ENCODE measurements at regions not wholly inside any gene's neighbourhood (a gene's known extent, or its start where the extent isn't known, plus 50 kb on each side); places are given as distances from the start of the nearest gene placed in this dataset.

- Histone ChIP-seq H3K9me3 (peaks cover 0 to 6% (median 0%) of the 10 kb centered on the region in 4 donors), H3K27ac (replicated peaks in 1 of 4) (no peak overlapping the region), H3K36me3 (no peaks in the 10 kb centered on the region), H3K4me3 (no peak overlapping the region), H3K4me1 (no peaks in the 10 kb centered on the region), H3K27me3 (no peaks in the 10 kb centered on the region)
- no peak for DNase-seq (ENCODE audit: extremely low spot score)
- intact Hi-C loops (cut with DNase I) = no loop called here
- WGBS = 60% methylated on average over 8 of the region's 8 CpGs
- TF ChIP-seq POLR2AphosphoS5 (IDR thresholded peaks at IDR 0.05) (no peak), POLR2A (IDR thresholded peaks at IDR 0.05; ENCODE audit: low read depth) (no peak), EP300 (IDR thresholded peaks at IDR 0.05) (no peak), CTCF (IDR thresholded peaks at IDR 0.05) (no peak)
Observed at GRCh38 chr2:75276093-75277029, 77.0 kb upstream of the TACR1 start.

- Histone ChIP-seq H3K27me3 (no peaks in the 10 kb centered on the region), H3K9me3 (peaks cover 0 to 6% (median 0%) of the 10 kb centered on the region in 4 donors), H3K4me1 (no peaks in the 10 kb centered on the region), H3K36me3 (no peaks in the 10 kb centered on the region), H3K27ac (replicated peaks in 1 of 4) (no peak overlapping the region), H3K4me3 (no peak overlapping the region)
- DNase-seq (ENCODE audit: extremely low spot score) = no peak
- TF ChIP-seq POLR2AphosphoS5 (IDR thresholded peaks at IDR 0.05) = no peak
- TF ChIP-seq EP300 (IDR thresholded peaks at IDR 0.05) = no peak
- TF ChIP-seq CTCF (IDR thresholded peaks at IDR 0.05) = no peak
- no peak for TF ChIP-seq POLR2A (IDR thresholded peaks at IDR 0.05; ENCODE audit: low read depth)
- WGBS = 91% methylated on average over 1 of the region's 1 CpG
- intact Hi-C loops (cut with DNase I) = no loop called here
Observed at GRCh38 chr2:75274936-75275335, 75.6 kb upstream of the TACR1 start.

- no peak overlapping the region for H3K4me3 ChIP-seq
- H3K4me1 ChIP-seq = no peaks in the 10 kb centered on the region
- WGBS = 76% methylated on average over 4 of the region's 4 CpGs
- DNase-seq (ENCODE audit: extremely low spot score) = no peak
- no peaks in the 10 kb centered on the region for H3K27me3 ChIP-seq
- H3K36me3 ChIP-seq = no peaks in the 10 kb centered on the region
- intact Hi-C loops (cut with DNase I) = no loop called here
- peaks cover 0 to 6% (median under 1%) of the 10 kb centered on the region in 4 donors for H3K9me3 ChIP-seq
- TF ChIP-seq CTCF (IDR thresholded peaks at IDR 0.05) (no peak), EP300 (IDR thresholded peaks at IDR 0.05) (no peak), POLR2AphosphoS5 (IDR thresholded peaks at IDR 0.05) (no peak), POLR2A (IDR thresholded peaks at IDR 0.05; ENCODE audit: low read depth) (no peak)
- no peak overlapping the region for H3K27ac ChIP-seq (replicated peaks in 1 of 4)
Observed at GRCh38 chr2:75268112-75268511, 68.8 kb upstream of the TACR1 start.

GRCh38 chr2:75261923-75262322, 62.6 kb upstream of the TACR1 start:
- H3K27me3 ChIP-seq = no peaks in the 10 kb centered on the region
- peaks cover 0 to 37% (median 23%) of the 10 kb centered on the region in 4 donors for H3K9me3 ChIP-seq
- H3K4me3 ChIP-seq = no peak overlapping the region
- no peak for DNase-seq (ENCODE audit: extremely low spot score)
- no peaks in the 10 kb centered on the region for H3K4me1 ChIP-seq
- no peaks in the 10 kb centered on the region for H3K36me3 ChIP-seq
- H3K27ac ChIP-seq (replicated peaks in 1 of 4) = no peak overlapping the region
- TF ChIP-seq POLR2A (IDR thresholded peaks at IDR 0.05; ENCODE audit: low read depth) (no peak), POLR2AphosphoS5 (IDR thresholded peaks at IDR 0.05) (no peak), CTCF (IDR thresholded peaks at IDR 0.05) (no peak), EP300 (IDR thresholded peaks at IDR 0.05) (no peak)
- intact Hi-C loops (cut with DNase I) = no loop called here

All from esophagus muscularis mucosa (tissue), 4 donors.